ENCODE measurements at regions not wholly inside any gene's neighbourhood (a gene's known extent, or its start where the extent isn't known, plus 50 kb on each side); places are given as distances from the start of the nearest gene placed in this dataset.

GRCh38 chr2:3021720-3022119, 355.9 kb downstream of the EIPR1 start:
- DNase-seq (ENCODE audit: low read depth, low spot score) (no peak), ATAC-seq (no peak)
- Histone ChIP-seq H3K9me2 (ENCODE audit: insufficient read depth) (no peaks in the 10 kb centered on the region), H3K27me3 (ENCODE audit: insufficient read depth, low read length) (0 out of 2 replicates have a peak, but pooled peaks cover 17% of the 10 kb centered on the region), H3K9ac (ENCODE audit: low read length) (no peak overlapping the region), H3K4me3 (replicated peaks in 1 of 2; ENCODE audit: low read depth in 1 of 2, low read length in 2 of 2) (no peak overlapping the region), H3K9me3 (ENCODE audit: control insufficient read depth in 1 of 2, insufficient read depth in 1 of 2, low read depth in 1 of 2, low read length in 2 of 2) (peaks cover 0 to 9% of the 10 kb centered on the region in 2 experiments; a peak in 2 of 4 replicates), H3K27ac (ENCODE audit: low read depth, low read length) (no peak overlapping the region), H3K4me2 (ENCODE audit: low read length) (no peak overlapping the region), H3K79me2 (ENCODE audit: insufficient read depth, low read length) (no peaks in the 10 kb centered on the region), H2AFZ (ENCODE audit: low read depth, low read length, poor library complexity, severe bottlenecking) (no peak overlapping the region), H3K36me3 (ENCODE audit: control insufficient read depth in 1 of 2, insufficient read depth in 2 of 2, low read length in 2 of 2) (no peaks in the 10 kb centered on the region), H3K4me1 (ENCODE audit: control insufficient read depth in 1 of 2, insufficient read depth in 2 of 2, low read length in 2 of 2) (no peaks in the 10 kb centered on the region), H4K20me1 (ENCODE audit: insufficient read depth) (no peaks in the 10 kb centered on the region)
- intact Hi-C loops (cut with micrococcal nuclease): no loop called here
- ChIA-PET POLR2A (no interaction called here), RAD21 (ENCODE audit: low non-redundant PET in 1 of 2, low total read pairs in 2 of 2, uncharacterized antibody in 2 of 2, unreplicated experiment in 2 of 2) (no interaction called here), CTCF (no interaction called here)
- no TSS peak for BruUV-seq (replicated peaks)
- TF ChIP-seq SRF (IDR thresholded peaks at IDR 0.05; ENCODE audit: low read depth) (no peak), SIN3A (IDR thresholded peaks at IDR 0.05; ENCODE audit: low read depth) (no peak), ZNF274 (IDR thresholded peaks at IDR 0.05; ENCODE audit: low read depth, low read length) (no peak), TCF7L2 (IDR thresholded peaks at IDR 0.05; ENCODE audit: borderline replicate concordance, extremely low read depth, insufficient read depth, insufficient read length) (no peak), MAX (IDR thresholded peaks at IDR 0.05) (no peak), ZFX (IDR thresholded peaks at IDR 0.05) (no peak)

DNA sequence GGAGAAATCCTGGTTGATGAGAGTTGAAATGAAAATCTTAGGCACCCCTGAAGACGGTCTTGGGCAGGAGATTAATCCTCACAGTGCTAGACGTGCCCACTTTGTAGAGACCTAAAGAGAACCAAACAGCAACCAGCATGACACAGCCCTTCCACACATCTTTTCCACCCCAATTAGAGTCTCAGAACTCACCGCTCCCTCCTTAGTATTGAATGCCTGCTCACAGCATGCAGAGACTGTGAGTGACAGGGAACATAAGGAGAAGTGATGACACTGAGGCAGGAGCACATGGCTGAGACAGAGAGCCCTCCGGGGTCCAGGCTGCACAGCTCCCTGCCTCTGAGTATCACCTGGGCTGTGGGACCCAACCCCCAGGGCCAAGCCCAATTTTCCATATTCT, 367.6 kb downstream of the EIPR1 start:
- ChIA-PET RAD21 (ENCODE audit: low non-redundant PET in 1 of 2, low total read pairs in 2 of 2, uncharacterized antibody in 2 of 2, unreplicated experiment in 2 of 2) (no interaction called here), POLR2A (no interaction called here), CTCF (no interaction called here)
- ATAC-seq: no peak
- no peak overlapping the region for H3K9ac ChIP-seq (ENCODE audit: low read length)
- no peak overlapping the region for H3K4me2 ChIP-seq (ENCODE audit: low read length)
- no peak for DNase-seq (ENCODE audit: low read depth, low spot score)
- H2AFZ ChIP-seq (ENCODE audit: low read depth, low read length, poor library complexity, severe bottlenecking): no peak overlapping the region
- intact Hi-C loops (cut with micrococcal nuclease): no loop called here
- no peaks in the 10 kb centered on the region for H3K4me1 ChIP-seq (ENCODE audit: control insufficient read depth in 1 of 2, insufficient read depth in 2 of 2, low read length in 2 of 2)
- H4K20me1 ChIP-seq (ENCODE audit: insufficient read depth): no peaks in the 10 kb centered on the region
- peaks cover 45% of the 10 kb centered on the region for H3K27me3 ChIP-seq (ENCODE audit: insufficient read depth, low read length)
- H3K79me2 ChIP-seq (ENCODE audit: insufficient read depth, low read length): no peaks in the 10 kb centered on the region
- H3K9me3 ChIP-seq (ENCODE audit: control insufficient read depth in 1 of 2, insufficient read depth in 1 of 2, low read depth in 1 of 2, low read length in 2 of 2): no peaks in the 10 kb centered on the region
- H3K36me3 ChIP-seq (ENCODE audit: control insufficient read depth in 1 of 2, insufficient read depth in 2 of 2, low read length in 2 of 2): no peaks in the 10 kb centered on the region
- H3K9me2 ChIP-seq (ENCODE audit: insufficient read depth): no peaks in the 10 kb centered on the region
- no peak overlapping the region for H3K4me3 ChIP-seq (replicated peaks in 1 of 2; ENCODE audit: low read depth in 1 of 2, low read length in 2 of 2)
- BruUV-seq (replicated peaks): no TSS peak
- no peak overlapping the region for H3K27ac ChIP-seq (ENCODE audit: low read depth, low read length)
- TF ChIP-seq SRF (IDR thresholded peaks at IDR 0.05; ENCODE audit: low read depth): no peak
- TF ChIP-seq CBX3 (IDR thresholded peaks at IDR 0.05; ENCODE audit: low read depth): no peak
- TF ChIP-seq FOSL1 (IDR thresholded peaks at IDR 0.05; ENCODE audit: low read depth): no peak
- no peak for TF ChIP-seq YY1 (IDR thresholded peaks at IDR 0.05; ENCODE audit: extremely low read depth, insufficient replicate concordance, low read depth, low read length)
- no peak for TF ChIP-seq SIN3A (IDR thresholded peaks at IDR 0.05; ENCODE audit: low read depth)
- TF ChIP-seq TCF7L2 (IDR thresholded peaks at IDR 0.05; ENCODE audit: borderline replicate concordance, extremely low read depth, insufficient read depth, insufficient read length): no peak
- TF ChIP-seq, protein P1, sequence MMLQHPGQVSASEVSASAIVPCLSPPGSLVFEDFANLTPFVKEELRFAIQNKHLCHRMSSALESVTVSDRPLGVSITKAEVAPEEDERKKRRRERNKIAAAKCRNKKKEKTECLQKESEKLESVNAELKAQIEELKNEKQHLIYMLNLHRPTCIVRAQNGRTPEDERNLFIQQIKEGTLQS (IDR thresholded peaks at IDR 0.05): no peak
- TF ChIP-seq, protein P2, sequence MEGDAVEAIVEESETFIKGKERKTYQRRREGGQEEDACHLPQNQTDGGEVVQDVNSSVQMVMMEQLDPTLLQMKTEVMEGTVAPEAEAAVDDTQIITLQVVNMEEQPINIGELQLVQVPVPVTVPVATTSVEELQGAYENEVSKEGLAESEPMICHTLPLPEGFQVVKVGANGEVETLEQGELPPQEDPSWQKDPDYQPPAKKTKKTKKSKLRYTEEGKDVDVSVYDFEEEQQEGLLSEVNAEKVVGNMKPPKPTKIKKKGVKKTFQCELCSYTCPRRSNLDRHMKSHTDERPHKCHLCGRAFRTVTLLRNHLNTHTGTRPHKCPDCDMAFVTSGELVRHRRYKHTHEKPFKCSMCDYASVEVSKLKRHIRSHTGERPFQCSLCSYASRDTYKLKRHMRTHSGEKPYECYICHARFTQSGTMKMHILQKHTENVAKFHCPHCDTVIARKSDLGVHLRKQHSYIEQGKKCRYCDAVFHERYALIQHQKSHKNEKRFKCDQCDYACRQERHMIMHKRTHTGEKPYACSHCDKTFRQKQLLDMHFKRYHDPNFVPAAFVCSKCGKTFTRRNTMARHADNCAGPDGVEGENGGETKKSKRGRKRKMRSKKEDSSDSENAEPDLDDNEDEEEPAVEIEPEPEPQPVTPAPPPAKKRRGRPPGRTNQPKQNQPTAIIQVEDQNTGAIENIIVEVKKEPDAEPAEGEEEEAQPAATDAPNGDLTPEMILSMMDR (IDR thresholded peaks at IDR 0.05 in 2 of 3, conservative IDR thresholded peaks at IDR 0.05 in 1 of 3; ENCODE audit: borderline replicate concordance in 1 of 3, insufficient read depth in 1 of 3, low read depth in 2 of 3, low read length in 2 of 3): no peak
- TF ChIP-seq EZH2phosphoT487 (IDR thresholded peaks at IDR 0.05; ENCODE audit: borderline replicate concordance): no peak
- no peak for TF ChIP-seq MAX (IDR thresholded peaks at IDR 0.05)
- no peak for TF ChIP-seq EZH2 (IDR thresholded peaks at IDR 0.05)
- TF ChIP-seq SP1 (IDR thresholded peaks at IDR 0.05; ENCODE audit: low read depth): no peak
- TF ChIP-seq POLR2AphosphoS5 (IDR thresholded peaks at IDR 0.05; ENCODE audit: low read depth, low read length): no peak
- no peak for TF ChIP-seq POLR2A (IDR thresholded peaks at IDR 0.05; ENCODE audit: borderline replicate concordance, extremely low read depth, insufficient read depth, insufficient read length)
- no peak for TF ChIP-seq ELF1 (IDR thresholded peaks at IDR 0.05; ENCODE audit: borderline replicate concordance, low read depth)

All from HCT116 (cell line).